ENCODE measurements at regions not wholly inside any gene's neighbourhood (a gene's known extent, or its start where the extent isn't known, plus 50 kb on each side); places are given as distances from the start of the nearest gene placed in this dataset.

GRCh38 chr4:23972805-23973204 lies 83.0 kb upstream of the PPARGC1A start:
- TF ChIP-seq CTCF (IDR thresholded peaks at IDR 0.05) (no peak), POLR2A (IDR thresholded peaks at IDR 0.05) (no peak)

Data from suprapubic skin (tissue), 3 donors.